ENCODE measurements at regions not wholly inside any gene's neighbourhood (a gene's known extent, or its start where the extent isn't known, plus 50 kb on each side); places are given as distances from the start of the nearest gene placed in this dataset.

DNA sequence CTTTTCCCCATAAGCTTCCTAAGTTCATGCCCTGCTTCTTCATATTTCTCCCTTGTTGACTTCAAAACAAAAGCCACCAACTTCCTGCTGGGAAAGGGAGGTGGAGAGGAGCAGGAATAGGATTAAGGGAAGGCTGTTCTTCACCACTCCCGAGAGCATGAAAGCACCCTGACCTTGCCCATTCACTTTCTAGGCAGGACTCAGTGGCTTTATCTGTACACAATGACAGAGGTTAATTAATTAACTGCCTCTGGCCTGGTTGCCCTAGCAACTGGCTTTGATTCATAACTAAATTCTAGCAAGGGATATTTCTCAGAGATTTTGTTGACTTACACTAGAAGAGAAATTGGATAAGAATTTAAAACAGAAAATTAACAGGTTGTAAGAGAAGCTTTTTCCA, 396.8 kb downstream of the RPS29 start:
- H3K27ac ChIP-seq: no peak overlapping the region
- TF ChIP-seq, protein P1, sequence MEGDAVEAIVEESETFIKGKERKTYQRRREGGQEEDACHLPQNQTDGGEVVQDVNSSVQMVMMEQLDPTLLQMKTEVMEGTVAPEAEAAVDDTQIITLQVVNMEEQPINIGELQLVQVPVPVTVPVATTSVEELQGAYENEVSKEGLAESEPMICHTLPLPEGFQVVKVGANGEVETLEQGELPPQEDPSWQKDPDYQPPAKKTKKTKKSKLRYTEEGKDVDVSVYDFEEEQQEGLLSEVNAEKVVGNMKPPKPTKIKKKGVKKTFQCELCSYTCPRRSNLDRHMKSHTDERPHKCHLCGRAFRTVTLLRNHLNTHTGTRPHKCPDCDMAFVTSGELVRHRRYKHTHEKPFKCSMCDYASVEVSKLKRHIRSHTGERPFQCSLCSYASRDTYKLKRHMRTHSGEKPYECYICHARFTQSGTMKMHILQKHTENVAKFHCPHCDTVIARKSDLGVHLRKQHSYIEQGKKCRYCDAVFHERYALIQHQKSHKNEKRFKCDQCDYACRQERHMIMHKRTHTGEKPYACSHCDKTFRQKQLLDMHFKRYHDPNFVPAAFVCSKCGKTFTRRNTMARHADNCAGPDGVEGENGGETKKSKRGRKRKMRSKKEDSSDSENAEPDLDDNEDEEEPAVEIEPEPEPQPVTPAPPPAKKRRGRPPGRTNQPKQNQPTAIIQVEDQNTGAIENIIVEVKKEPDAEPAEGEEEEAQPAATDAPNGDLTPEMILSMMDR (conservative IDR thresholded peaks at IDR 0.05): no peak
- no peak for TF ChIP-seq ZFX (IDR thresholded peaks at IDR 0.05)

DNA sequence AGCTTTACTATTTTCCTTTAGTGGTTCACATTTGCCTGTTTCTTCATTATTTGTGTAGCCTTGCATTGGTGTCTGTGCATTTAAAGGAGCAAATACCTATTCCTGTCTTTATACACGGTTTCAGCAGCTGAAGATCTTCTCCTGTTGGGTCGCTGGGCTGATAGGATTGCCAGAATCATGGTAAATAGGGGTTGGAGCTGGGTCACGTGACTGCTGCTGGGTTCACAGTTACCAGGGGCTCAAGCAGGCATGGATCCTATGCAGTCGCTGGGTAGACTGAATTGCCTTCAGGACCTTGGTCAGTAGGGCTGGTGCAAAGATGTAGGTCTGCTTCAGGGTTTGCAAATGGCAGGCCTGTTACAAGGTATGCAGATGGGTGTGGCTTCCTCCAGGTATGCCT, 398.4 kb downstream of the RPS29 start:
- no peak for TF ChIP-seq ZFX (IDR thresholded peaks at IDR 0.05)
- TF ChIP-seq, protein P1 (conservative IDR thresholded peaks at IDR 0.05): no peak
- H3K27ac ChIP-seq: no peak overlapping the region

DNA sequence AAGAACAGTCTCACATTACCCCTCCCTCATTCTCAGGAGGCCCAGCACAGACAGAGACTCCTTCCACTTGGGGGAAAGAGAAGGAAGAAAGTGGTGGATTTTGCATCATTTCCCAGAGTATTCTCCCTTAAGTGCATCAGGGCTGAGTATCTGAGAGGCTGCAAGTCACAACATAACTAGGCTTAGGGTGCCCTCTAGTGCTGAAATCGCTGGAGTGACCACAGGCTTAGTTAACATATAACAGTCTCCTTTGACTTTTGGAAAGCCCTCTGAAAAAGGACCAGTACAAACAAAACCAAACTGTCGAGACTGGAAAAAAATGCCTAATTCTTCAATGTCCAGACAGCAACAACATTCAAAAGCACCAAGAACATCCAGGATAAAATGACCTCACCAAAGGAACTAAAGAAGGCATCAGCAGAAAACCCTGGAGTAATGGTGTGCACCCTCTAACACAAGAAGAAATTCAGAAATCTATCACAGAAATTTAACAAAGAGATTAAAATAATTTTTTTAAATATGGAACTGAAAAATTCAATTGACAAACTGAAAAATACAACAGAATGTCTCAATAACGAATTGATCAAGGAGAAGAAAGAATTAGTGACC, 412.3 kb downstream of the RPS29 start:
- no peak for TF ChIP-seq ZFX (IDR thresholded peaks at IDR 0.05)
- TF ChIP-seq, protein P1 (conservative IDR thresholded peaks at IDR 0.05): peak; percentile 84
- H3K27ac ChIP-seq: no peak overlapping the region

DNA sequence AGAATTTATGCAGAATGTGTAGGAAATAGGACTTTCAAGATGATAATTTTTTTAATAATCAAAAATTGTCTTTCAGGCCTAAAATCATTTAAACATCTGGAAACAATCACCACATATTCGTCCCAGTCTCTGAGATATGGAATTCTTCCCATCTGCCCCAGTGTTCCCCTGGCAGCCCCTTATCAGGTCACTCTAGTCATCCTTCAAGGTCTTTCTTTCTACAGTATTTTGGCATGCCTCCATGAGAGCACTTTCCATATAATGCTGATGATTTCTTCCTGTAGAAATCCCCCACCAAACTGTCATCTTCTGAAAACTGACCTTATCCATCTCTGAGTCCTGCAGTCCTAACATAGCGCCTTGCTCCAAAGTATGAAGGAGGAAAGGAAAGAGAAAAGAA, 422.1 kb downstream of the RPS29 start:
- no peak for TF ChIP-seq ZFX (IDR thresholded peaks at IDR 0.05)
- TF ChIP-seq, protein P1 (conservative IDR thresholded peaks at IDR 0.05): no peak
- no peak overlapping the region for H3K27ac ChIP-seq

DNA sequence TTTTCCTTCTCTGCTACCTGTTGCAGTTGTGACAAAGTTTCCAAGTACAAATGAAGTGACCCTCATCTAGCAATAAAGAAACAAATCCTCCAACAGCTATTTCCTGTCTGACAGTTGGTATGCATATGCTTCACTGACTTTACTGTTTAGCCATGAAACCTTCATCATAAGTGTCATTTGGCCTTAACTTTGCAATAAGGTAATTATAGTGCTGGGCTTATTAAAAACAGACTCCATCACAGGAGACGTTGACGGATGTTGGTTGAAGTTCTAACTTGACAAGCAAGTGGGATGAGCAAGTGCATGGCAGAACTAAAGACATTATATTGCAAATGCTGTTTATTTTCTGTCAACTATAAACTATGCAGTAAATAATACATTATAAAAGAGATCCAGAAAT, 425.2 kb downstream of the RPS29 start:
- TF ChIP-seq ZFX (IDR thresholded peaks at IDR 0.05): no peak
- TF ChIP-seq, protein P1 (conservative IDR thresholded peaks at IDR 0.05): no peak
- no peak overlapping the region for H3K27ac ChIP-seq

DNA sequence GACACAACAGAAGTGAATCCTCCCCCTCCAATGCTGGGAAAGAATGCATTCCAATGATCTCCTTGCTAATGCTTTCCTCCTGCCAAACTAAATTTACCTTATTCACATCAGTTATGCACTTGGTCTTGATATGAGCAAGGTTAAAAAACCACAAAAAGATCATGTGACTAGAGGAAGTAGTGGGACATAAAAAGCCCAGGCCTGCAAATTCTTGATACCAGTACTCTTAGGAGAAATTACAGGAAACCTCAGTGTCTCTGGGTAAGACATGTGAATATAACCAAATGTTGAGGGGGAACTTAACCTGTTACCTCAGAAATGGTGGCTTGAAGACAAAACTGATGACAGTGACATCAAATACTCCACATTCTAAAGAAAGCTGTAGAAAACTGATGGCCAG, 427.1 kb downstream of the RPS29 start:
- H3K27ac ChIP-seq: no peak overlapping the region
- no peak for TF ChIP-seq ZFX (IDR thresholded peaks at IDR 0.05)

DNA sequence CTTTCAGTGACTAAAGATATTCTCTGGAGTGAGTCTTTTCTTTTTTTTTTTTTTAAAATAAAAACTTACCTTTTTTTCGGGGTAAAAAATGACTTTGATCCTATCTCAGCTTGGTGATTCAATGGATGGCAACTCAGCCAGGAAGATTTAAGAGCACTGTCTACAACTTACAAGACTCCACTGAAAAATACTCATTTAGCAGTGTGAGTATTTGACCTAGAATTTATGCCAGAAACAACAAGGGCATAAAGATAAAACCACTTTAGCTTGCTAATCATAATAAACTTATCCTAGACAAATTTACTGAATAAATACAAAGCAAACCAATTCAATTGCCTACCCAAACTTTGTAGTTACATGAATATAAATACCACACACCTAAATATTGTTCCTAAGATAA, 446.6 kb downstream of the RPS29 start:
- TF ChIP-seq, protein P1 (conservative IDR thresholded peaks at IDR 0.05): no peak
- TF ChIP-seq ZFX (IDR thresholded peaks at IDR 0.05): no peak
- no peak overlapping the region for H3K27ac ChIP-seq

DNA sequence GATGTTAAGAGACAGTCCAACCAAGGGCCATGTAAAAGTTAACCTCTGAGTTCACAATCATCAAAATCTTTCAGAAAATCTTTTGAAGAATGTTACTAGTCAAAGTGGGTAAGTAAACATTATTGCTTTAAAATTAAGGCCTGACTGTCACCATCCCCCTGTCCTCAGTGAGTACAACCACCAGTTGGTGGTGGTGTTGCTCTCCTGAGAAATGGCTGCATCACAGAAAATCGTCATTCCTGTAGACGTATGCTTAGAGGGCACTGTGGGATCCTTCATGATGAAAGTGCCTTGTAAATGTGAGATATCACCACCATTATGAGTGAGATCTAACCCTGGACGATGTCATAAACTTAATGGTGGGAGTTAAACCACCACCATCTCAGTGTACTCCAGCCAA, 451.2 kb downstream of the RPS29 start:
- TF ChIP-seq ZFX (IDR thresholded peaks at IDR 0.05): no peak
- TF ChIP-seq, protein P1 (conservative IDR thresholded peaks at IDR 0.05): peak; percentile 24
- H3K27ac ChIP-seq: no peak overlapping the region

Data from C4-2B (cell line).